Stimulated activated effector memory CD8-positive, alpha-beta T cell treated with anti-CD3 and anti-CD28 coated beads, Interleukin-12 subunit alpha, Interleukin-12 subunit beta, amount 100 ng/mL, for 72 hours (primary cell): ENCODE measurements at regions not wholly inside any gene's neighbourhood (a gene's known extent, or its start where the extent isn't known, plus 50 kb on each side); places are given as distances from the start of the nearest gene placed in this dataset.

ENCODE experiments used
- ATAC-seq: fragments of 150-1000 bp; cut with Tn5 transposase; 2 replicates; pipeline ENCODE4 v1.10.0; 2021
- DNase-seq, 2 donors: peaks; one replicate each; pipeline ENCODE4 v3.0.0; 2021 to 2022; ENCODE audit warnings: low spot score in 2 of 2
- H3K27ac Mint-ChIP-seq: one replicate; pipeline ENCODE4 v1.8.0; 2022; ENCODE audit warnings: mild to moderate bottlenecking, mixed read lengths
- H3K36me3 Mint-ChIP-seq: one replicate; pipeline ENCODE4 v1.8.0; 2022; ENCODE audit warnings: mild to moderate bottlenecking, mixed read lengths
- H3K4me1 Mint-ChIP-seq: one replicate; pipeline ENCODE4 v1.8.0; 2022; ENCODE audit warnings: mixed read lengths
- H3K4me3 Mint-ChIP-seq: one replicate; pipeline ENCODE4 v1.8.0; 2022; ENCODE audit warnings: mild to moderate bottlenecking, mixed read lengths
- H3K9me3 Mint-ChIP-seq: one replicate; pipeline ENCODE4 v1.8.0; 2022; ENCODE audit warnings: mixed read lengths

DNA sequence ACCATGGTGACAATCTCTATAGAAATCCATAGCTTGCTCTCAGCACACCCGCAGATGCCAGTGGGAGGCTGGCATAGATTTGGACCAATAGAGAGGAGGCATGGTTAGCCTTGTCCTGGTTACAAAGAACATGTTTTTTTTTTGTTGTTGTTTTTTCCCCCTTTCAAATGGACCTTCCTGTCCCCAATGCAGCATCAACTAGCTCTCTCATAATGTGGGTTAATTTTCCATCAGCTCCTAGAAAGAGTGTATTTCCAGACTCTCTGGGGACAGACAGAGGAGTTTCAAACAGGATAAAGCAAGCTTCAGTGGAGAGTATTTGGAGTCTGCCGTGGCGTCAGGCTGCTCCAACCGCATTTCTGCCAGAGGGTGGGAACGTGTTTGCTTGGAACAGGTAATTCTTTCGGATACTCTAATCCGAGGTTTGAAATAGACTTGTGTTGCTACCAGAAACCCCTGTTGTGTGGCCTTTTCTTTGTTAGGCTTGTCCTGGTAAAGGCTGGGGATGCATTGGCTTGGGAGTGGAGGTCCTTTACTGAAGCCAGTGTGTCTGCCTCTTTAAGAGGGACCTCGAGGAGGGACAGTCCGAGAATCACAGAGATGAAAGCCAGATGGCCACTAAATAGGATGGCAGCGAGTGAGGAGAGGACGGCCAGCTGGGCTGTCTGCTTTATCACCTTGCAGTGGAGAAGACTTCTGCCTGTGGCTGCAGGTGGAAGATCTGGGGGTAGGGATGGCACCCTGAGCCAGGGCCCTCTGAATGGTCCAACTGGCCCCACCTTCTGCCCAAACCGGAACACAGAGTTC is 130.5 kb upstream of the CPEB4 start:
- Mint-ChIP-seq H3K9me3 (no peaks in the 10 kb centered on the region), H3K27ac (no peak overlapping the region), H3K4me3 (no peak overlapping the region), H3K4me1 (no peaks in the 10 kb centered on the region), H3K36me3 (no peaks in the 10 kb centered on the region)
- ATAC-seq, result no peak
- DNase-seq, result no peak

DNA sequence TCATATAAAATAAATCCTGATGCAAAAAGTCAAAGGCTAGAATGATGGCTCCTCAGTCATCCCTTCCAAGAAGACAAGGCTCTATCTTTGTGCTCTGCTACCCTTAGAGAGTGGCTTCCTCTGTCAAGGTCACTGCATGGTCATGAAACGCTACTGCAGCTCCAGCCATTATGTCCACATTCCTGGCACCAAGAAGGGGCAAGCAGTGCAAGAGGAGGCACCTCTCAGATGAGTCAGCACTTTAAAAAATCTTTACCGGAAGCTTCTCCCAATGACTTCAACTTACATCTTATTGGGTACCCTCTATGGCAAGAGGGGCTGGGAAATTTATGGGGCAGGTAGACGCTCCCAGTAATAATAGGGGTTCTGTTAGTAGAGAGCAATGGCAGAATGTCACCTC is 129.5 kb upstream of the CPEB4 start:
- no peaks in the 10 kb centered on the region for H3K4me1 Mint-ChIP-seq
- no peak for ATAC-seq
- H3K9me3 Mint-ChIP-seq, result no peaks in the 10 kb centered on the region
- H3K36me3 Mint-ChIP-seq, result no peaks in the 10 kb centered on the region
- H3K4me3 Mint-ChIP-seq, result no peak overlapping the region
- no peak overlapping the region for H3K27ac Mint-ChIP-seq
- no peak for DNase-seq

DNA sequence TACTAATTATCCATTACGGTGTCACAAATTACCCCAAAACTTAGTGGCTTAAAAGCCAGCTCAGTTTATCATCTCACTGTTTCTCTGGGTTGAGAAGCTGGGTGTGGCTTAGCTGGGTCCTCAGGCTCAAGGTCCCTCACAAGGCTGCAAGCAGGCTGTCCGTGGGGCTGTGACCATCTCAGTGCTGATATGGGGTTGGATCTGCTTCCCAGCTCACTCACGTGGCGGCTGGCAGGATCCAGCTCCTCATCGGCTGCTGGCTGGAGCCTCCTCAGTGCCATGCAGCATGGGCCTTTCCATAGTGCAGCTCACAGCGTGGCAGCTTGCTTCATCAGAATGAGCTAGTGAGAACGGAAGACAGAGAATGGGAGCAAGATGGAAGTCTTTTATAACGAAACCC is 128.5 kb upstream of the CPEB4 start:
- Mint-ChIP-seq H3K36me3 (no peaks in the 10 kb centered on the region), H3K9me3 (no peaks in the 10 kb centered on the region), H3K4me1 (no peaks in the 10 kb centered on the region), H3K4me3 (no peak overlapping the region), H3K27ac (no peak overlapping the region)
- ATAC-seq (no peak), DNase-seq (no peak)

DNA sequence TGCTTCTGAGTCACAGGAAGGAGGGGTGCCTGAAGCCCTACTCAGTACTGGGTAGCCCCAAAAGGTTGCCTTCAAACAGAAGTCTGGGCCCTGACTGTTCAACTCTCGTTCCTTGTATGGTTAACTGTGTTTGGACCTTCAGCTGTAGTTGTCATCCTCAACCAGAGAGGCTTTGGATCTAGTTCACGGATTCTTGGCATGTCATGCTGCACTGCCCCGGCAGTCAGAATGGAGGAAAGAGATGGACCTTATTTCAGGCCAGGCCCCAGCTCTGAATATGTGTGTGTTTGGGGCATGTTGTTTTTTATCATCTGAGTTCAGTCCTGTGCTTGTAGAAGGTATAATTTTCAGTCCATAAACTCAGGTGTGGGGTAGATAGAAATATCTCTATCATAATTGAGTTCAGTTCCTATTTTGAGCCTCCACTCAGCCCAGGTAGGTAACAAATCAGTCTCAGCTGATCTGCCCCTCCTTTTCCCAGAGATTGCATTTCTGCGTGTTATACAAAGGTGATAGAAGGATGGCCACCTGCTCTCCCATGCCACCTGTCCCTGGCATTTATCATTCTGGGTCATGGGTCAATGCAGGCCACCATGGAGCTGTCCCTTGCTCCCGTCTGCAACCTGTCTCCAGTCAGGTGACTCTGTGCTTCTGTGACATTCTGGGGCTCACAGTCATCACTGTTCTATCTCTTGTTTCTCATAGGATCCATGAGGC is 127.5 kb upstream of the CPEB4 start:
- ATAC-seq (no peak), DNase-seq (no peak)
- no peak overlapping the region for H3K27ac Mint-ChIP-seq
- no peaks in the 10 kb centered on the region for H3K4me1 Mint-ChIP-seq
- no peaks in the 10 kb centered on the region for H3K36me3 Mint-ChIP-seq
- no peak overlapping the region for H3K4me3 Mint-ChIP-seq
- H3K9me3 Mint-ChIP-seq, result no peaks in the 10 kb centered on the region

DNA sequence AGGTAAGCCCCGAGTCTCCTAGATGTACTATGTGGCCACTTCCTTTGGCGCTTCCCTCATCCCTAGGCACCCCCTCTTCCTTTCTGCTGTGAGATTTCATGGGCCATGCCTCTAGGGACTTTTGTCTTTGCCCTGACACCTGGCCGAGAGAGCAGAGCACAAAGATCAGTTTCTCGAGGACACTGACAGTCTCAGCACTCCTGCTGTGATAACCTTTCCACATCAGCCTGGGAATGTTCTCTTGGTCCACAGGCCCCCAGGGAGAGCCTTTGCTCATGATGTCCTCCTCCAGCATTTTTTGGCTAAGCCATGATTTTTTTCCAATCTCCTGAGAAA is 127.0 kb upstream of the CPEB4 start:
- ATAC-seq, result no peak

DNA sequence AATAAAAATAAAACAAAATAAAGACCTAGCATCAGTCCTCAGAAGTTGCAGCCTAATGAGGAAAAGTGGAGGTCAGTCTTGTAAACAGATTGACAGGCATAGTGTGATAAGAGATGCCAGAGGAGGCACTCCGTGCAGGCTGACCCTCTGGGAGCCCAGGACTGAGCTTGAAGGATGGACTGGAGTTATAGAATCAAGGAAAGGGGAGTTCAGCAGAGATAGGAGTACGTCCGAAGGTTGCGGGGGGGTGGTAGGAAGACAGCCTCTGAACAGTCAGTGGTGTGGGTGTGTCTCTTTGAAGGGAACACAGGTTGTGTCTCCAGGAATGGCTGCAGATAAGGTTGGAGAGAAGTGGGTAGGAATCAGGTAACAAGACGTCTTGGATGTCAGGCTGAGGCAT is 126.1 kb upstream of the CPEB4 start:
- ATAC-seq (no peak), DNase-seq (no peak)
- Mint-ChIP-seq H3K9me3 (no peaks in the 10 kb centered on the region), H3K27ac (no peak overlapping the region), H3K36me3 (no peaks in the 10 kb centered on the region), H3K4me3 (no peak overlapping the region), H3K4me1 (peaks cover 5% of the 10 kb centered on the region)

More for the DNA sequence above, 127.0 kb upstream of the CPEB4 start:
- Mint-ChIP-seq H3K4me3 (no peak overlapping the region), H3K9me3 (no peaks in the 10 kb centered on the region), H3K27ac (no peak overlapping the region), H3K36me3 (no peaks in the 10 kb centered on the region), H3K4me1 (peaks cover 3% of the 10 kb centered on the region)
- no peak for DNase-seq

DNA sequence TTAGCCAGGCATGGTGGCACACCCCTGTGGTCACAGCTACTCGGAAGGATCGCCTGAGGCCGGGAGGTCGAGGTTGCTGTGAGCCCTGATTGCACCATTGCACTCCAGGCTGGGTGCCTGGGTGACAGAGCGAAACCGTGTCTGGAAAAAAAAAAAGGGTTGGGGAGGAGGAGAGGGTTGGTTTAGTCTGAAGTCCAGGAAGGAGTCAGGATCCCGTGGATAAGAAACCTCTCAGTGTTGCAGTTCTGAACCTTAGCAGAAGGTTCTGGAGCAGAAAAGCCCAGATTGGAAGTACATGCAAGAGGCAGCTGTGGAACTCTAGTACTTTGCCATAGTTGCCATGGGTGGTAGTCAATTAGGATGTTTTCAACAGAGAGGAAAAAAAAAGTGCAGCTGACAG is 125.2 kb upstream of the CPEB4 start:
- H3K4me3 Mint-ChIP-seq, result no peak overlapping the region
- H3K27ac Mint-ChIP-seq, result no peak overlapping the region
- H3K36me3 Mint-ChIP-seq, result no peaks in the 10 kb centered on the region
- DNase-seq (no peak), ATAC-seq (no peak)
- no peaks in the 10 kb centered on the region for H3K9me3 Mint-ChIP-seq
- peaks cover 5% of the 10 kb centered on the region for H3K4me1 Mint-ChIP-seq

DNA sequence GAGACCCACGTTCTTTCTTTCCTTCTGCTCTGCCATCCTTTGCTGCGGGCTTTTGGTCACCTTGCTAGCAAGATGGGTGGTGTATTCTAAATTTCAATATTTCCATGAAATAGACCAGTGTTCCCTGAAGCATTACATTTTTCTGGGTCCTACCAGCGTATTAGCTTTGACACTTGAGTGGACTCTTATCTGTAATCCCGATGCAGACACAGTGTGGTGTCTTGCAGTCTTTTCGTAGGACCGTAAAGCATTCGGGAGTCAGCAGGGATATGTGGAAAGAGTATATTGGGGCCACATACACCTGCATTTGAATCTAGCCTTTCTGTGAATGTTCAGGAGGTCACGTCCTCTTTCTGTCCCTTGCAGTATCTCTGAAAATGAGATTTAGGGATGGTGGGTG is 124.7 kb upstream of the CPEB4 start:
- H3K4me1 Mint-ChIP-seq, result peaks cover 5% of the 10 kb centered on the region
- no peak overlapping the region for H3K27ac Mint-ChIP-seq
- H3K9me3 Mint-ChIP-seq, result no peaks in the 10 kb centered on the region
- H3K4me3 Mint-ChIP-seq, result no peak overlapping the region
- ATAC-seq (no peak), DNase-seq (no peak)
- no peaks in the 10 kb centered on the region for H3K36me3 Mint-ChIP-seq

DNA sequence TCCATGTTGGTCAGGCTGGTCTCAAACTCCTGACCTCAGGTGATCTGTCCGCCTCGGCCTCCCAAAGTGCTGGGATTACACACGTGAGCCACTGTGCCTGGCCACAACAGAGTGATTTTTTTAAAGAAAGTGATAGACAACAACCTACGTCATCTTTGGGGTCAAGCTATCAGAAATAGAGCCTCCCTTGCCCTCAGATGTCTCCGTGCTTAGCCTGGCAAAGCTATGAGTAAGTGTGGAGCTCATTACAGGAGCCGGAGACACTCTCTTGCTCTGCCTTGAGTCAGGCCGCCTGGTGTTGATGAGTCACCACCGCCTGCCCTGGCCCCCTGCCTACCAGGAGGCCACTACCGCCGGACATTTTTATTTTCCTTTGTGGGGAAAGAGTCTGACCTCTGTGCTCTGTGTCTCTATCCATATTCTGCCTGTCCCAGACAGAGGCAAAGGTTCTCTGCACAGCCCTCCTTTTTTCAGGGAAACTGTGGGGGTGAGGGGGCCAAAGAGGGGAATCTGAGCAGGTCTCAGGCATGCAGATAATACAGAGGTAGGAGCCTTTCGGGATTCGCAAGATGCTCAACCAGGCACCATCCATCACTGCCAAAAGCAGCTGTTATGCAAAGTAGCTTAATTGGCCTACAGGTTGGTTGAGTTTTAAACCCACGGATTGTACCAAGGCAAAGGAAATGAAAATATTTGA is 123.7 kb upstream of the CPEB4 start:
- Mint-ChIP-seq H3K9me3 (no peaks in the 10 kb centered on the region), H3K4me3 (no peak overlapping the region), H3K27ac (no peak overlapping the region), H3K4me1 (peaks cover 5% of the 10 kb centered on the region), H3K36me3 (no peaks in the 10 kb centered on the region)
- DNase-seq (no peak), ATAC-seq (no peak)

DNA sequence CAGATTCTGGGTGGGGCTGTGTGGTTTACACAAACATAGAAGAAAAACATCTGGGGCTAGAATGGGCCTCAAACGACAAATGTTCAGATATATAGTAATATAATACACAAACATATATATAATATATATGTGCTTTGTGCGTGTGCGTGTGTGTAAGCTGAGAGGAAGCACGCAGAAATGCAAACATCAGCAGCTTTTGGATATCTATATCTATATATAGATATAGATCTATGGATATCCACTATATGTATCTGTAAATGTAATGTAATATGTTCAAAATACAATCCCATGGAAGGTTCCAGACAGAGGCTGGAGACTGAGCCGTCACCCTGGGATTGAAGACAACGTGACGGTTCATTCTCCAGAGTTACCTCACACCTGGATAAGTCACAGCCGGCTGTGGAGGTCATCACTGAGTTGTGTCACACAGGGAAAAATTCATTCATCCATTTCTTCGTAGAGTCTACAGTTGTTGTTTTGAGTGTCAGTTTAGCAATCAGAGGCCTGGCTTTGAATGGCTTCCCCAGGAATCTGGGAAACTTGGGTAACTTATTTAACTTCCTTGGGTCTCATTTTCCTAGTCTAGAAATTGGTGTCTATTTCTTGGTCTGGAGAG is 123.0 kb upstream of the CPEB4 start:
- ATAC-seq, result no peak
- no peaks in the 10 kb centered on the region for H3K9me3 Mint-ChIP-seq
- DNase-seq, result no peak

DNA sequence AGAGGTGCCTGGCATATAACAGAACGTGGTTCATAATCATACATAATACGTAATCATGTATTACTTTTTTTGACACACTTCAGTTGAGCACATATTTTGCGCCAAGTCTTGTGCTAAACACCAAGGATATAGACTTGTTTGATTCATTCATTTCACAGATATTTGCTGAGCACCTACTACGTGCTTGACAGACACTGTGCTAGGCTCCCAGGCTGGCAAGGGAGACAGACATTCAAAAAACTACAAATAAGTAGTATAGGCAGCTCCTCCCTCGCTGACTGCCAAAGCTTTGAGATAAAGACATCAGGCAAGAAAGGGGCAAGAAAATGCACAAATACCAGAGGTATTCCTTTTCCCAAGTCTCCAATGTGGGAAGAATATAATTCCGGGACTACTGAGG is 122.5 kb upstream of the CPEB4 start:
- Mint-ChIP-seq H3K4me3 (no peak overlapping the region), H3K4me1 (peaks cover 5% of the 10 kb centered on the region), H3K9me3 (no peaks in the 10 kb centered on the region), H3K27ac (no peak overlapping the region), H3K36me3 (no peaks in the 10 kb centered on the region)
- ATAC-seq, result no peak
- no peak for DNase-seq

More for the DNA sequence above, 123.0 kb upstream of the CPEB4 start:
- Mint-ChIP-seq H3K36me3 (no peaks in the 10 kb centered on the region), H3K4me1 (peaks cover 5% of the 10 kb centered on the region), H3K4me3 (no peak overlapping the region), H3K27ac (no peak overlapping the region)

DNA sequence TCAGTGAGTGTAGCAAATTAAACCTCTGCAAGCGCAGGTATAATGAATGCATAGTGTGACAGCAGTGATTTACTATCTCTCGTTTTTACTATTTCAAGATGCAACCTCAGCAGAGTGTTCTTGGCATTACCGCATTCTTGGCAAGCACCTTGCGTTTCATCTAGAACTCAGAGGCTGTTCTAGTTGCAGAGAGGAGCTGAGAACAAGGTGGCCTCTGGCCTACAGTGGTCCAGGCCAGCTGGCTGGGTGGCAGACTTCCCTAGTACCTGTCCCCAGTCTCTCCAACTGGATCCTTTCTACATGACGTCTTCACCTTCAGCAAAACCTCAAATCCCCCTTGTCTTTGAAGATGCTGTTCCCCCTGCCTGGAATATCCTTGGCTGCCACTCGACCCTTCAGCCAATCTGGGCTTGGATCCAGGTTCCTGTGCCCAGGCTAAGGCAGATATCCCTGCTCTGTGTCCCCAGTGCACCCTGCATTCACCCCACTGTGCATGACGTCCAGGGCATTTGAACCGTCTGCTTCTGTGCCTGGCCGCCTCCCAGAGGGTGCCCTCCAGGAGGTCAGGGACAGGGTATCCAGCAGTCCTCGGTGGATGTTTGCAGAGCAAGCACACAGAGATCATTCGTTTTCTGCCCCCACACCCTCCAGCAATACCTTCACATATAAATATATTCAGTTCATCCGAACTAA is 120.4 kb upstream of the CPEB4 start:
- H3K4me3 Mint-ChIP-seq, result no peak overlapping the region
- peaks cover 5% of the 10 kb centered on the region for H3K4me1 Mint-ChIP-seq
- ATAC-seq (no peak), DNase-seq (no peak)
- H3K27ac Mint-ChIP-seq, result no peak overlapping the region
- H3K9me3 Mint-ChIP-seq, result no peaks in the 10 kb centered on the region
- no peaks in the 10 kb centered on the region for H3K36me3 Mint-ChIP-seq

DNA sequence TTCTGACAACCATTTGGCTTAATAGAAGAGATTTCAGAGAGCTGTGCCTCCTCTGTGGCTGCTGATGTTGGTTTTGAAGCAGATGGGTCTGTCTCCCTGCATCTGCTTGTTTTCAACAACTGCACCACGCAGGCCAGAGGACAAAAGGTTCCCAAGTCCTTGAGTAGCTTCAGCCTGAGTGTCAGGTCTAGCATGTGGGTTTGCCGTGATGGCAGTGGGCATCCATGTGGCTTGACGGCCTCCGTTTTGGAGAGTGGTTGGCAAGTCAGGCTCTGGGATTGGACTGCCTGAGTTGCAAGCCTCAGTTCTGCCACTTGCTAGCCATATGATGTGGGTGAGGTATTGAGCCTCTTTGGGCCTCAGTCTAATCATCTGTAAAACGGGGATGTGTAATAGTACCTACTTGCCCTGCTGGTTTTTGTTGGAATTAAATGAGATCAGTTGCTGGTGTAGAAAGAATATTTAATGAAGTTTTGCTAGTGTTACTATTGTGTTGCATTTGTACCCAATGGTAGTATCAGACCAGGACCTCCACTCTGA is 119.8 kb upstream of the CPEB4 start:
- Mint-ChIP-seq H3K27ac (no peak overlapping the region), H3K9me3 (no peaks in the 10 kb centered on the region), H3K36me3 (no peaks in the 10 kb centered on the region), H3K4me1 (peaks cover 5% of the 10 kb centered on the region), H3K4me3 (no peak overlapping the region)
- DNase-seq (no peak), ATAC-seq (no peak)

DNA sequence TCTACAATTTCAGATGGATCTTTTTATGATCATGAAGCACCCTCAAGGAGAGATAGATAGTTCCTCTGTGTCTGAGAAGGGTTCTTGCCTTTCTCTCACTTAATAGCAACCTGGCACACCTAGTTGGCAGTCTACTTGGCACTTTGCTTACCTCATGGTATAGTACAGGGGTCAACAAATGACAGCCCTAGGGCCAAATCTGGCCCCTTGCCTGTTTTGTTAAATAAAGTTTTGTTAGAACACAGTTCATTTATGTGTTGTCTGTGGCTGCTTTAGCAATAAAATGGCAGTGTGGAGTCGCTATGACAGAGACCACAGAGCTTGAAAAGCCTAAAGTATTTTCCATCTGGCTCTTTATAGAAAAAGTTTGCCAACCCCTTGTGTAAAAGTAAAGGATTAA is 119.3 kb upstream of the CPEB4 start:
- Mint-ChIP-seq H3K4me1 (peaks cover 5% of the 10 kb centered on the region), H3K9me3 (no peaks in the 10 kb centered on the region), H3K27ac (no peak overlapping the region), H3K36me3 (no peaks in the 10 kb centered on the region), H3K4me3 (no peak overlapping the region)
- DNase-seq (no peak), ATAC-seq (no peak)

DNA sequence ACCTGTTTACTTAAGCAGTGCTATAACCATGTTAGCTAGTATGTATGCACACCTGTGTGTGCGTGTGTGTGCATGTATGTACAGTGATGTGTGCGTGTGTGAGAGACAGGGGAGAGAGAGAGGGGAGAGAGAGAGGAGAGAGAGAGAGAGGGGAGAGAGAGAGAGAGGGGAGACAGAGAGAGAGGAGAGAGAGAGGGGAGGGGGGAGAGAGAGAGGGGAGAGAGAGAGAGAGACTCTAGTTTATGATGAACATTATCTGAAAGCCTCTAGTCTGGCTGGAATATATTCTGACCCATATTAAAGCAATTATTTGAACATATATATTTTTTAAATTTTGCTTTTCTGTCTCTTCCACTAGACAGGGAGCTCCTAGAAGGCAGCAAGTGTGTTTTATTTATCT is 117.5 kb upstream of the CPEB4 start:
- no peak overlapping the region for H3K4me3 Mint-ChIP-seq
- no peak overlapping the region for H3K27ac Mint-ChIP-seq
- no peak for DNase-seq
- no peaks in the 10 kb centered on the region for H3K36me3 Mint-ChIP-seq
- no peak for ATAC-seq
- H3K9me3 Mint-ChIP-seq, result no peaks in the 10 kb centered on the region
- peaks cover 5% of the 10 kb centered on the region for H3K4me1 Mint-ChIP-seq
